ENCODE measurements at regions not wholly inside any gene's neighbourhood (a gene's known extent, or its start where the extent isn't known, plus 50 kb on each side); places are given as distances from the start of the nearest gene placed in this dataset.

DNA sequence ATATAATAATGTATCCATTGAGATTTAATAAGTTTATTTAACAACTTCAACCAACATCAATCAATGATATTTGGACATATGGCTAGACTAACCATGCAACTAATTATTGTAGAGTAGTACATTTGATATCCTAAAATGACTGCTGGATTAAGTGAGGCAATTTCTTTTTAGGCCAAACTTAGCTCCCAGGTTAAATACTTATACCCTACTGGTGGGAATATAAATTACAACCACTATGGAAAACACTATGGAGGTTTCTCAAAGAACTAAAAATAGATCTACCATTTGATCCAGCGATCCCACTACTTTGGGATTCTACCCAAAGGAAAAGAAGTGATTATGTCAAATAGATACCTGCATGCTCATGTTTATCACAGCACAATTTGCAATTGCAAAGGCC is 345.8 kb downstream of the RBM26 start:
- H3K27ac ChIP-seq: no peak overlapping the region
- TF ChIP-seq, protein P1, sequence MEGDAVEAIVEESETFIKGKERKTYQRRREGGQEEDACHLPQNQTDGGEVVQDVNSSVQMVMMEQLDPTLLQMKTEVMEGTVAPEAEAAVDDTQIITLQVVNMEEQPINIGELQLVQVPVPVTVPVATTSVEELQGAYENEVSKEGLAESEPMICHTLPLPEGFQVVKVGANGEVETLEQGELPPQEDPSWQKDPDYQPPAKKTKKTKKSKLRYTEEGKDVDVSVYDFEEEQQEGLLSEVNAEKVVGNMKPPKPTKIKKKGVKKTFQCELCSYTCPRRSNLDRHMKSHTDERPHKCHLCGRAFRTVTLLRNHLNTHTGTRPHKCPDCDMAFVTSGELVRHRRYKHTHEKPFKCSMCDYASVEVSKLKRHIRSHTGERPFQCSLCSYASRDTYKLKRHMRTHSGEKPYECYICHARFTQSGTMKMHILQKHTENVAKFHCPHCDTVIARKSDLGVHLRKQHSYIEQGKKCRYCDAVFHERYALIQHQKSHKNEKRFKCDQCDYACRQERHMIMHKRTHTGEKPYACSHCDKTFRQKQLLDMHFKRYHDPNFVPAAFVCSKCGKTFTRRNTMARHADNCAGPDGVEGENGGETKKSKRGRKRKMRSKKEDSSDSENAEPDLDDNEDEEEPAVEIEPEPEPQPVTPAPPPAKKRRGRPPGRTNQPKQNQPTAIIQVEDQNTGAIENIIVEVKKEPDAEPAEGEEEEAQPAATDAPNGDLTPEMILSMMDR (conservative IDR thresholded peaks at IDR 0.05): peak; percentile 25
- no peak for TF ChIP-seq ZFX (IDR thresholded peaks at IDR 0.05)

DNA sequence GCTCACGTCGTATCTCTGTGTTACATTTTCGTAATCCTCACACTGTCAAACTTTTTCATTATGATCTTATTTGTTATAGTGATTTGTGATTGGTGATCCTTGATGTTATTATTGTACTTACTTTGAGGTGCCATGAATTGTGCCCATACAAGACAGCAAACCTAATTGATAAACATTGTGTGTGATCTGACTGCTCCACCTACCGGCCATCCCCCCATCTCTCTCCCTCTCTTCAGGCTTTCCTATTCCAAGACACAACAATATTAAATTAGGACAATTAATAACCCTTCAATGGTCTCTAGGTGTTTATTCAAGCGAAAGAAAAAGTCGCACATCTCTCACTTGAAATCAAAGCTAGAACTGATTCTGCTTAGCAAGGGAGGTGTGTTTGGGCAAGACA is 349.3 kb downstream of the RBM26 start:
- TF ChIP-seq ZFX (IDR thresholded peaks at IDR 0.05): no peak
- TF ChIP-seq, protein P1 (conservative IDR thresholded peaks at IDR 0.05): peak; percentile 59
- no peak overlapping the region for H3K27ac ChIP-seq

DNA sequence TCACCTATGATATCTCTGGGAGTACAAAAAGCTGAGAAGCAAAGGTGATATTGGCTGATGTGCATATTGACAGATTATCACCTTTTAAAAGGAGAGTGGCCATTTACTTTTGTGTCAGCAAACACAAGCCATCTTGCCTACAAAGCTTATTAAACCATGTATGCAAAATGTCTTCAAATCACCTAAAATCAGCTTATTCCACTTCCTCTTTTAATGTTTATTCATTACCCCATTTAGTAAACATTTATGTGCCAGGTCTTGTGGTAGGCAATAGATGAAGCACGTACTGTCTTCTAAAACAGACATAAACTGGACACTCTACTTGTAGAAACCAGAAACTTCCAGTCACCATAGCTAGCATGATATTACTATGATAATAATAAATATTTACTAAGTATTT is 354.6 kb downstream of the RBM26 start:
- TF ChIP-seq, protein P1 (conservative IDR thresholded peaks at IDR 0.05): no peak
- no peak for TF ChIP-seq ZFX (IDR thresholded peaks at IDR 0.05)

DNA sequence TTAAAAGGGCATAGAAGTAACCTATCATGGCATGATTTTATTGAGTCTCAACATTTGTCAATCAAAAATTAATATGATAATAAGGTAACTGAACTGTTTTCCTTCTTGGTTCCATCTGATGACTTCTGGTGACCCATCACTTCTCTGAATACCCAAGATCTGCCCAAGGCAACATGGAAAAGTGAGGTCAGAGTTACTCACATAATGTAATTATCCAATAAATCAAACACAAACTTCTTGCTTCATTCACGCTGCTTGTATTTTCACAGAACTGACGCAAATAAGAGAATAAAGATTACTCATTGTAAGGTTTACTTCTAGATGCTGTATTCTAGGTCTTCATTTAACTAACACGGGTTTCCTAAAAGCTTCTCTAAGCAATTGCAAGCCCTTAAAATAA is 361.6 kb downstream of the RBM26 start:
- TF ChIP-seq, protein P1 (conservative IDR thresholded peaks at IDR 0.05): no peak
- no peak for TF ChIP-seq ZFX (IDR thresholded peaks at IDR 0.05)

More for the DNA sequence above, 354.6 kb downstream of the RBM26 start:
- no peak overlapping the region for H3K27ac ChIP-seq

DNA sequence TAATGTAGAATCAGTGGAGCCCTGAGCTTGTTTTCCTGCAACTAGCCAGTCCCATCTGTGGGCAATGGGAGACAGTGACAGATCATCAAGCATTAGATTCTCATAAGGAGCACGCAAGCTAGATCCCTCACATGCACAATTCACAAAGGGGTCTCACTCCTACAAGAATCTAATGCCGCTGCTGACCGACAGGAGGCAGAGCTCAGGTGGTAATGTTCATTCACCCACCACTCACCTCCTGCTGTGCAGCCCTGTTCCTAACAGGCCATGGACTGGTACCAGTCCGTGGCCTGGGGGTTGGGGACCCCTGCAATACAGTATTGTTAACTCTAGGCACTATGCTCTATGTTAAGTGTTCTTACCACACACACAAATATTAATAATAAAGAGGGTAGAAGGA is 362.8 kb downstream of the RBM26 start:
- no peak overlapping the region for H3K27ac ChIP-seq
- TF ChIP-seq ZFX (IDR thresholded peaks at IDR 0.05): no peak
- TF ChIP-seq, protein P1 (conservative IDR thresholded peaks at IDR 0.05): peak; percentile 22; the same call in 1 of the 2 replicates

More for the DNA sequence above, 361.6 kb downstream of the RBM26 start:
- H3K27ac ChIP-seq: no peak overlapping the region

DNA sequence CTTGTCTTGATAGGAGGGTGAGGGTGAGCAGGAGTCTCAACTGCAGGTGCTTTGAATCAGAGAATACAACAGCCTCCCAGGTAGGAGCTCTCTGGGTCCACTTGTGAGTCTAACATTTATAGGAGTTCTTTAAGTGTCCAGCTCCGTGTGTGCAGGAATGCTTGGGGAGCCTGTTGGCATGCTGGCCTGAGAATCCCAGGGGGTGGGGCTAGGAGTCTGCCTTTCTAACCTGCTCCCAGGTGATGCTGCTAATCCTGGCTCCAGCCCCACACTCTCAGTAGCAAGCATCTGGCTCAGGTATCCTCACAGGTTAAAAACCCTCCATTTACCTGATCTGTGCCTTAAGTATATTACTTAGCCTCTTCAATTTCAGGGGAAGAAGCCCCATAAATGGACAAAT is 368.9 kb downstream of the RBM26 start:
- no peak for TF ChIP-seq ZFX (IDR thresholded peaks at IDR 0.05)
- TF ChIP-seq, protein P1 (conservative IDR thresholded peaks at IDR 0.05): no peak

DNA sequence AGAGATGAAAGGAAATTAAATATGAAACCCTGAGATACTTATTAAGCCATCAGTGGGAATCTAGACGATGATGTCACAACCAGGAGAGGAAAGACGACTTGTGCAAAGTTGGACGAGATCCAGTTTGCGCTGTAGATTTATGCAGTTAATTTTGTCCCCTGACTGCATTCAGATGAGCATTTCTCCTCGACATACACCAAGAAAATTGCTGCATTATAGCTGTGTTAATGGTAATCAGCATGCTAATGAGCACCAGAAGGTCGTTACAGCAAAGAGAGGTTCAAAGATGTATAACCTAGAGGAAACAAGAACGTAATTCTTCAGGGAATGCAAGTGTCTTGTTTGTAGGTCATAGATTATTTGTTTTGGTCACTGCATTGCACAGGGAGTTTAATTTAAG is 371.7 kb downstream of the RBM26 start:
- H3K27ac ChIP-seq: no peak overlapping the region
- no peak for TF ChIP-seq ZFX (IDR thresholded peaks at IDR 0.05)
- TF ChIP-seq, protein P1 (conservative IDR thresholded peaks at IDR 0.05): no peak

More for the DNA sequence above, 368.9 kb downstream of the RBM26 start:
- no peak overlapping the region for H3K27ac ChIP-seq
